ENCODE measurements at regions not wholly inside any gene's neighbourhood (a gene's known extent, or its start where the extent isn't known, plus 50 kb on each side); places are given as distances from the start of the nearest gene placed in this dataset.
"Not testable (repeated sequence)": the region's sequence is repeated elsewhere in the genome, so short reads cannot be mapped to it uniquely, and the experiment has no call there.

DNA sequence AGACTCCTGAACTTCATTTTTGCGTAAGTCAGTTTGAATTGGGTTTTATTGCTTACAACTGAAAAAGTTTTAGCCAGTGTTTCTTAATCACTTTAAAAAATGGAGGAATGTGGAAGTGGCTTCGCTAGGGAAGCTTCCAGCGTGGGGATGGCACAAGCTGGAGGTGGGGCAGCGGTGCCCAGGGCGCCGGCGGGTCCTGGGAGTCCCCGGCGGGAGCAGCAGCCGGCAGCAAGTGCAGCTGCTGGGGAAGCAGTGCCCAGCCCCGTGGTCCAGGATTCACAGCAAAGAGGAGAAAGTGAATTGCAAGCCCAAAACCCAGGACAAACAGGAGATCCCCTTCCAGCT lies 301.8 kb upstream of the PROK2 start:
- DNase-seq (ENCODE audit: low read depth in 2 of 2), result no peak

DNA sequence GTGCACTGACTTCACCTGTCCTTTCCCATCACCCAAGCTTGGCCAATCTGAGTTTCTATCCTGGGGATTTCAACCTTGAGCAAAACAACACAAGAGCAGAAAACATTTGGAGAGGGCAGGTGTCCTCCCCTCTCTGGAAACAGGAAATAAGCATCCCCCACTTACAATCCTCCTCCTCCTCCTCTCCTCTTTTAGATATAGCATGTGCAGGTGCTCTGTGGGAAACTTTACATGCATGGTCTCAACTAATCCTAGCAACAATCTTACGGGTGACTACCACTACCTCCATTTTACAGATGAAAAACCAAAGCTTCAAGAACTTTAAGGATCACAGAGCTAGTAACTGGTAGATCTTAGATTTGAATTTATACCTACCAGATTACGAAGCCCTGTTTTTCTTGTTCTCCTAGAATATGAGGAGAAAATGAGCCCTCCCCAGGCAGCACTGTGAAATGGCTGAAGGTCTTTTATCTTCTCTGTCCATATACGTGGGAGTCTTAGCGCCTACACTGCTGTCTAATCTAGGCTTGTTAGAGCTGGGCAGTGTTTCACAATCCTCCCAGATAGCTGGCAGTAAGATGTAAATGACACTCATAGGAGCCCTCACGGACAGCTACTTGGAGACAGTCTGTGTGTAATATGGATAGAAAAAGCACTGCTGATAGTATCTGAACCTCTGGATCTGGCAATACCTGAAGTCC lies 301.2 kb upstream of the PROK2 start:
- no peak for DNase-seq (ENCODE audit: low read depth in 2 of 2)

DNA sequence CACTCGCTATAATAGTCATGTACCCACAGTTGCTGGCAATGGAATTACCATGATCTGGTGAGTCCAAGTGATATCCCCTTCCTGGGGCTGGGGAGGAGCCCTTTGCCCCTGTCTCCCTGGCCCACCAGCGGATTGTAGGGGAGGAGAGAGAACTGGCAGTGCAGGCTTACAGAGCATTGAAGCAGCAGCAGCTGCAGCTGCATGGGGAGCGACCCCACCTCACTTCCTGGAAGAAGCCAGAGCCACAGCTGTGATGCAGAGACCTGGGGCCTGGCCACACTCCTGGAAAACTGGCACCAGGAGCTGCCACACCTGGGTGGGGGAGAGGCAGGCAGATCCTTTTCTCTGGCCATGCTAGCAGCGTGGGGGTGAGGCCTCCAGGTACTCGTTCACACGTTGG lies 300.1 kb upstream of the PROK2 start:
- DNase-seq (ENCODE audit: low read depth in 2 of 2), result no peak

DNA sequence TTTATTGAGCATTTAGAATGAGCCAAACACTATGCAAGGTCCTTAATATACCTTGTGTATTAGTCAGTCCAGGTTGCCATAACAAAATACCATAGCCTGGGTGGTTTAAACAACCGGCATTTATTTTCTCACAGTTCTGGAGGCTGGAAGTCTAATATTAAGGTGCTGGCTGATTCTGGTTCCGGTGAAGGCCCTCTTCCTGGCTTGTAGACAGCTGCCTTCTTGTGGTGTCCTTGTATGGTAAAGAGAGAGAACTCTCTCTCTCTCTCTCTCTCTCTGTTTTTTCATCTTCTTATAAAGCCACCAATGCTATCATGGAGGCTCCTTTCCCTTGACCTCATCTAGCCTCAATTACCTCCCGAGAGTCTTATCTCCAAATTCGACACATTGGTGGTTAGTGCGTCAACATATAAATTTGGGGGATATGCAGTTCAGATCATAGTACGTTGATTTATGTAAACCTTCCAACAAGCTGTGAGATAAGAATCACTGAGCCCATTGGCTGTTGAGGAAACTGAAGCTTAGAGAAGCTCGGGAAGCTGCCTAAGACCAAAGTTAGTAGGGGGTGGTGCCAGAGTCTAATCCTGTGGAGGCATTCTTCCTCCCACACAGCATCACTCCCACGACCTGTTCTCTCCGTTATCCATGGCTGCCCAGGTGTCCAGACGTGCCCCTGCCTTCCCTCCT lies 298.0 kb upstream of the PROK2 start:
- DNase-seq (ENCODE audit: low read depth in 2 of 2), result no peak

DNA sequence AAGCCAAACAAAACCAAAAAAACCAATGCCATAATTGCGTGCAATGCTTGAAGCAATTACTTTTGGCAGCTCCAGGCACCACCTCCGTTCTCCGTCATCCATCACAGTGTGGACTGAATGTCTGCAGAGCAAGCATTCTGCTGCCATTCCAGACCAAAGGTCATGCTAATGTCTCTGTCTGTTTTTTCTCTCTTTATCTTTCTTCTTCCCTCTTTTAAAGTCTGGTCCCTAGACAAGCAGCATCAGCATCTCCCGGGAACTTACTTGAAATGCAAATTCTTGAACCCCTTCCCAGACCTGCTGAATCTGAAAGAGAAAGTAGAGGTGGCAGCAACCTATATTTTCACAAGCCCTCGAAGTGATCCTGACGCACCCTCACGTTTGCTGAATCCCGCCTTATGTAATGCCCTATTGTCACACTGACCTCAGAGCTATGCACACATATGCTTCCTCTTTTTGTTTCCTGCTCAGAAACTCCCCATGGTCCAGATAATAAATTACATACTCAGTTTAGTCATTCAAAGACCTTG lies 297.3 kb upstream of the PROK2 start:
- DNase-seq (ENCODE audit: low read depth in 2 of 2), result no peak

DNA sequence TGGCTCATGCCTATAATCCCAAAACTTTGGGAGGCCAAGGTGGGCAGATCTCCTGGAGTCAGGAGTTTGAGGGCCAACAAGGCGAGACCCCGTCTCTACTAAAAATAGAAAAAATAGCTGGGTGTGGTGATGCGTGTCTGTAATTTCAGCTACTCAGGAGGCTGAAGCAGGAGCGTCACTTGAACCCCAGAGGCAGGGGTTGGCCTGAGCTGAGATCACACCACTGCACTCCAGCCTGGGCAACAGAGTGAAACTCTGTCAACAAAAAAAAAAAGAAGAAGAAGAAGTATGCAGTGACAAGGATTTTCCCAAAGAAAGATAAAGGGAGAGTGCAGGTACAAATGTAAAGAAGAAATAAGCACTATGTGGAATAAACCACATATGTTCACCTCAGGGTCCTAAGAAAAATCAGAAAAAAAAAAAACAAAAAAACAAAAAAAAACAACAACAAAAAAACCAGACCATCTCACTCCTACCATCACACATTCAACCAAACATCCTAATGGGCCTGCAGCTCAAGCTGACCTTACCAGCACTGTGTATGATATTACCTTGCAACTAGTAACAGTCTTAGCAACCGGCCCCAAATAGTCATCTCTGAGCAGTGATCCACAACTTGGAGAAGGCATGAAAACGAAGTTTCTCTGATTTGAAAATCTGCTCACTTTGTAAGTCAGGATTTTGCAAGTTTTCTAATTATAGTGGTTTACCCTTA lies 296.7 kb upstream of the PROK2 start:
- DNase-seq (ENCODE audit: low read depth in 2 of 2), result no peak

DNA sequence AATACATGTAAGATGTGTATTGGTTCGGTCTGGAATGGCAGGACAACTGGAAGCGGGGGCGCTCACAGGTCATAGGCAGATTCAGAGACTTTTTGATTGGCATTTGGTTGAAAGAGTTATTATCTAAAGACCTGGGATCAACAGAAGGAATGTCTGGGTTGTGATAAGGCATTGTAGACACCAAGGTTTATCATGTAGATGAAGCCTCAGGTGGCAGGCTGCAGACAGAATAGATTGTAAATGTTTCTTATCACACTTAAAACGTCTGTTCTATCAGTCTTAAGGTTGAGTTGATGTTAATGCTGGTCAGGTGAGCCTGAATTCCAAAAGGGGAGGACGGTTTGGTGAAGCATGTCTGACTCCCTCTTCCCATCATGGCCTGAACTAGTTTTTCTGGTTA lies 295.9 kb upstream of the PROK2 start:
- no peak for DNase-seq (ENCODE audit: low read depth in 2 of 2)

DNA sequence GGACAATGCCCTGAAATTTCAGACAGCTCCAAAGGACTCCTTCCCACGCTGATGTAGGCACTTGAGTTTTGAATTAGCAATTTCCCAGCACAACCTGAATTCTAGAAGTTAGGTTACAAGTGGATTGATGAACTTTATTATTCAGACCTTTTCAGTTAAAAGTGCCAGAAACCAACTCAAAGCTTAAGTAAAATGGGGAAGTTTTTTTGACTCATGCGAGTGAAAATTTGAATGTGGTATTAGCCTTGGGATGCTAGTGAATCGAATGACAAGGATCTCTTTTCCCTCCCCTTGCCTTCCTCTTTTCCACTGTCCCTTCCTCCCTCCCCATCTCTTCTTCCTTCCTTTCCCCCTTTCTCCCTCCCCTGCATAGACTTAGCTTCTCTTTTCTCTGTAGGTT lies 295.1 kb upstream of the PROK2 start:
- DNase-seq (ENCODE audit: low read depth in 2 of 2), result no peak

DNA sequence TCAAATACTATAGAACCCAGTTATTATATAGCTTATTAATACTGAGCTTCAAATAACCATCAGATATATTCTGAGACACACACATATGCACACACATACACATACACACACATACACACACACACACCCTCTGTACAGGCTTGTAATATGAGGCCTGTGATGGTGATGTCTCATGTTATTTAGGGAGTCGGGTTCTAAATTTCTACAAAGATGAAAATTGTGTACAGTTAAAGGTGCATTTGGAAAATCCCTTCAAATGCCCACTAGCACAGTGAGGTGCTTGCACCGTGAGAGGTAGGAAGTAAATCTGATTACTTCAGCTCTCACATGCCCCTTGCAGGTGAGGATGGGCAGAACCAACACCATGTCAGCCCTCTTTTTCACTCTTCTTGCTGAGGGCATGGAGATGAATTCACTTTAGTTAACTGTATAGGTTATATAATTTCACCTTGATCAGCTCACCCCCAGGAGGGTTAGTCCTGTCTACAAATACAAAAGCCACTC lies 294.5 kb upstream of the PROK2 start:
- DNase-seq (ENCODE audit: low read depth in 2 of 2), result no peak

DNA sequence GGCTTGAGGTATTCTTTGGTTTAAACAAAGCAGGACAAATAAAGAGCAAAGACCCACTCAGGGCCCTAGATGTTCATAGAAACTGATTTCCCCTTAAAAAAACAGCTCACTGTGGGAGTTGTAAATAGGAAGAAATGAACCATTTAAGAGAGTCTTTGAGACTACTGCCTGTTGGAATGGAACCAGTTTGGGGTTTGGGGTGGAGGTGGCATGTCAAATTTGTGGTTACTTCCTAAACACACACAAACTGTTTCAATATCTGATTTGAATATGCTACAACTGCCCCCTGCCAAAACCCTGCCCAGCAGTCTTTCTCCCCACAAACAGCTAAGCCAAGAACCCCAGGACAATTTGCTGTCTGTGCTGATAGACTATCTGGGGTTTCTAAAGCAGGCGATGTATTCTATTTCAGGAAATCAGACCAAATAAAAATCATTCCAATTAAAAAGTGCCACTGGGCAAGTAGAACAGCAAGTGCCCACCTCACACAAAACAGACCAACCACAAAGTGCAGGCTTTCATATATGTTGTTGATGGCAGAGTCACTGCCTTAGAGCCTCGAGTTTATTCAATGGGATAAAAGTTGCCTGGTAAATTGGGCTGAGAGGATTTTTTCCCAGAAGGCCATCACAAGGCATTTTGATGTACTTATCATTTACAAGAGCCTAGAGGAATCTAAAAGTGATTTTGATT lies 293.9 kb upstream of the PROK2 start:
- DNase-seq (ENCODE audit: low read depth in 2 of 2), result no peak

DNA sequence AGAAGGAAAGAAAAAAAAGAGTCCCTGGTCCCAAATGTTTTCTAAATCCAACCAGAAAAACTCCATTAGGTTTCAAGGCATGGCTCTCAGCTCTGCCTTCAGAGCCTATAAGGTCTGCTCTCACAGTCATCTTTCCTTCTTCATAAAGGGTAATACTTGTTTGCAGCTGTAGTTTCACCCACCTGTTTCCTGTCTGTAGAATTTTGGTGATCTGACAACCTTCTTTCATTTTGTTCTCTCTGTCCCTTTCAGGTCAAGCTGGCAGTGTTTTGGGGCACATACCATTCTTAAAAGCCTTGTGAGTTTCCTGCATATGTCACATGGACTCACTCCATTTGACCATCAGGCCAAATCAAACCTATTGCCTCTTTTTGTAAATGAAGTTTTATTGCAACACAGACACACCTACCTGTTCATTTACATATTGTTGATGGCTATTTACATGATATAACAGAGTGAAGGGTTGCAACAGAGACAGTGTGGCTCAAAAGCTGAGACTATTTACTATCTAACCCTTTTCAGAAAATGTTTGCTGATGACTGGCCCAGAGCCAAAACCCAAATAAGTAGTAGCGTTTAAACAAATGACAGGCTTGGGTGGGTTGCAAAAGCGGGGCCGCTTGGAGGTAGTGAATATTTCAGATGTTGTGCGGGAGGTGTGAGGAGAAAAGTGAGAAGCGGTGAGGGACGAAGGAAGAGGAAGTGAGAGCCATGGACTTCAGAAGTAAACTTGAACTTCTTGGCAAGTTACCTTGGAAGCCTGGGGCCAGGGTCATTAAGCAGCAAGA lies 292.7 kb upstream of the PROK2 start:
- no peak for DNase-seq (ENCODE audit: low read depth in 2 of 2)

DNA sequence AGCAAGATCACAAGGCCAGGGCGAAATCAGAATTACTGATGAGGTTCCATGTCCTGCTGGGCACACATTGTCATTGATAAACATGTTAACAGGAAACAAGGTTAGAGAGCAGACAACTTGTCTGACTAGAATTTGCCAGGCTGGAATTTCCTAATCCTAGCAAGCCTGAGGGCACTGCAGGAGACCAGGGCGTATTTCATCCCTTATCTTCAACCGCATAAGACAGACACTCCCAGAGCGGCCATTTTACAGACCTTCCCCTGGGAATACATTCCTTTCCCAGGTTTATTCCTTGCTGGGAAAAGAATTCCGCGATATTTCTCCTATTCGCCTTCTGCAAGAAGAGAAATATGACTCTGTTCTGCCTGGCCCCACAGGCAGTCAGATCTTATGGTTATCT lies 290.9 kb upstream of the PROK2 start:
- not testable (repeated sequence) for DNase-seq (ENCODE audit: low read depth in 2 of 2)

DNA sequence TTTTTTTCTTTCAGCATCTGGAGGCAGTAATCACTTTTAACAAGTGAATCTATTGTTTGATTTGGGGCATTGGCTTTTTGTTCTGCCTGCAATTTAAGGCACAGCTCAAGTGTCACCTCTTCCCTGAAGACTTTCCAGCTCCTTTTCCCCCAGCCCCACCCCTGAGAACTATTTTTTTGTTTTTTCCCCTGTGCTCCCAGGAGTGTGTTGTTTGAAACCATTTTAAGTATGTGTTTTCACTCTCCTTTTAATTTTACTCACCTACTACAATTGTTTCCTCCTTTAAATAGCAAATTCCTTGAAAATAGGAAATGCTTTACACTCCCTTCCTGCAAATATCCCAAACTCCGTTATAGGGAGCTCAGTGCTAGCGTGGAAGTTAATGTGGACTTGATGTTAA lies 286.7 kb upstream of the PROK2 start:
- DNase-seq (ENCODE audit: low read depth in 2 of 2), result no peak

DNA sequence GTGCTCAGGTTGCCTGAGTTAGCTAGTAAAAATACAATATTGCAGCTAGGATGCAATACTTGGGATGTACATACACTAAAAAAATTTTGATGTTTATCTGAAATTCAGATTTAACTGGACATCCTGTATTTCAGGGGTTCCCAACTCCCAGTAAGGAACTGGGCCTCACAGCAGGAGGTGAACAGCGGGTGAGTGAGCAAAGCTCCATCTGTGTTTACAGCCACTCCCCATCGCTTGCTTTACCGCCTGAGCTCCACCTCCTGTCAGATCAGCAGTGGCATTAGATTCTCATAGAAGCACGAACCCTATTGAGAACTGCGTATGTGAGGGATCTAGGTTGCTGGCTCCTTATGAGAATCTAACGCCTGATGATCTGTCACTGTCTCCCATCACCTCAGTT lies 285.1 kb upstream of the PROK2 start:
- no peak for DNase-seq (ENCODE audit: low read depth in 2 of 2)

DNA sequence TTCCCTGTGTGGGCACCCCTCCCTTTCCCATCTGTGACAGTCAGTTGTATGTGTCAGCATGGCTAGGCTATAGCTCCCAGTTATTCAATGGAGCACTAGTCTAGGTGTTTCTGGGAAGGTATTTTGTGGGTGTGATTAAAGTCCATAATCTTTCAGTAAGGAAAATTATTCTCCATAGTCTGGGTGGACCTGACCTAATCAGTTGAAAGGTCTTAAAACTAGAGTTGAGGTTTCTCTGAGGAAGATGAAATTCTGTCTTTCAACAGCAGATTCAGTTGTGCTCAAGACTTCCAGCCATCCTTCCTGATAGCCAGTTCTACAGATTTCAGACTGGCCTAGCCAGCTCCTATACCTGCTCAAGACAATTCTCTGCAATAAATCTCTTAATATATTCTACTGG lies 284.6 kb upstream of the PROK2 start:
- DNase-seq (ENCODE audit: low read depth in 2 of 2), result no peak

DNA sequence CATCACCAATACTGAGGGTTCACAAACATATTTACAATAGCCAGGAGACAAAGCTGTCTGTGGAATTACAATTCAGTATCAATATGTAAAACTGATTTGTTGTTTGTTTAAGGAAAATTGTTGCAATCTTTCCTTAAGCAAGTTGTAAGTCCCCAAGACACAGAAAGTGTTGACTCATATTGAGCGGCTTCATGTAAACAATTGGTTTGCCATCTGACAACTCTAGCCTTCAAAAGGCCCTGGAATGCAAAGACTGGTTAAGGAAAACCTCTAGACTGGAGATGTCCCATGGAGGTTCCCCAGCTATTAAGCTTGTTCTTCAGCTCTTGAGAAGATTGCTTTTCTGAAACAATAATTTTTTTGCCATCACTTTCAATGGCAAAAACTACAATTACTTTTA lies 283.7 kb upstream of the PROK2 start:
- no peak for DNase-seq (ENCODE audit: low read depth in 2 of 2)

DNA sequence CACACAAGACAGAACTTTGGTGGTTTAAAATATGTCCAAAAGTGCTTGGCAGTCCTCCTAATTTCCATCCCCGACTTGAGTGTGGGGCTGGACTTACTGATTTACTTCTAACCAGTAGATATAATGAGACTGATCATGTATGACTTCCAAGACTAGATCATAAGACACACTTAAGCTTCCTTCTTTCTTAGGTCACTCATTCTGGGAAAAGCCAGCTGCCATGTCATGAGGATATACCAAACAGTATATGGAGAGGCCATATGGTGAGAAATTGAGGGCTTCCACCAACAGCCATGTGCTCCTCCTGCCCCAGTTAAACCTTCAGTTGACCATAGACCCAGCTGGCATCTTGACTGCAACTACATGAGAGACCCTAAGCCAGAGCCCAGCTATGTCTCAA lies 282.8 kb upstream of the PROK2 start:
- no peak for DNase-seq (ENCODE audit: low read depth in 2 of 2)

DNA sequence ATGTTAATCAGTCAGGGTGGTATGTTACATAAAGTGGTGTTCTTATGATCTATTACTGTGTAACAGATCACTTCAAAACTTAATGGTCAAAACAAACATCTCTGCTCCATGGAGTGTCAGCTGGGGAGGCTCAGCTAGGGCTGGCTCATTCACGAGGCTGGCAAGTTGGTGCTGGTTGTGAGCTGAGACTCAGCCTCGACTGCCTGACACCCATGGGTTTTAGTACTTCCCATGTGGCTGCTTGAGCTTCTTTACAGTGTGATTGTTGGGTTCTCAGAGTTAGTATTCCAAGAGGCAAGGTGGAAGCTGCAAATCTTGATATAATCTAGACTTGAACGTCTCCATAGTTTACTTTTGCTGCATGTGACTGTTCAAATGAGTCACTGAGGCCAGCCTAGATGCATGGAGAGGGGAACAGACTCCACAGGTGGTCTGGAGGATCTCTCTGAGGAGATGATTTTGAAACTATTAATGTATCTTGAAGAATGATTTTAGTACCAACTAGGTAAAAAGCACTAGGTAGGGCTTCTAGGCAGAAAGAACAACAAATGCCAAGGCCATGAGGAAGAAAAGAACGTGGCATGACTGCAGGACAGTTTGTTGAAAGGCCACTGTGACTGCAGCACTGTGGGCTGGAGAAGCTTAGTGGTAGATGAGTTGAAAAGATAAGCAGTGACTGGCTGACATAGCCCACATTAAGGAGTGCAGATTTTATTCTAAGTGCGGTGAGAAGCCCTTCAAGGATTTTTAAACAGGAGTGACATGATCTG lies 281.1 kb upstream of the PROK2 start:
- DNase-seq (ENCODE audit: low read depth in 2 of 2), result no peak

DNA sequence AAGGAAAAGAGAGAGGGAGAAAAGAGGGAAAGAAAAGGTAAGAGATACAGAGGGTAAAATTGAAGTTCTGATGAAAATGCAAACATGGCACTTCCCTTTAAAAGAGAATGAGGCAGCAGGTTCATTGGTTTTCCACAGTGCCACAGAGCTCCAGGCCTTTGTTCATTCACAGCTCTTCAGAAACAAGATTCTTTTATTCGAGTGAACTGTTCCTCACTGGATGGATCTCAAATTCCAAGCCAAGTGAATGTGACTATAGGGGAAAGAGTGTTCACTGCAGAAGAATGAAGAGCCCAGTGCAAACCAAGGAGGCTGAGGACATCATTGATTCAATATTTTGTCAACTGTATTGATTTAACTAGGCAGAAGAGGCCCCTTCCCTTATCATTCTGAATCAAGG lies 280.3 kb upstream of the PROK2 start:
- DNase-seq (ENCODE audit: low read depth in 2 of 2), result no peak

DNA sequence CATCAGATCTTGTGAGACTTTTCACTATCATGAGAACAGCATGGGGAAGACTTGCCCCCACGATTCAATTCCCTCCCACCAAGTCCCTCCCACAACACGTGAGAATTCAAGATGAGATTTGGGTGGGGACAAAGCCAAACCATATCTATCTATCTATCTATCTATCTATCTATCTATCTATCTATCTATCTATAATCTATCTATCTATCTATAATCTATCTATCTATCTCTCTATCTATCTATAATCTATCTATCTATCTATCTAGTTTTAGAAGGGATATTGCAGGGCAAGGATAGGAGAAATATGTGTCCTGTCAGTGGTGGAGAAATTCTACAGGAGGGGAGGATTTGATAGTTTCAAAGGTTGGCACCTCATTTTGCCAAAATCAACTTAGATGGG lies 279.8 kb upstream of the PROK2 start:
- DNase-seq (ENCODE audit: low read depth in 2 of 2), result not testable (repeated sequence)

DNA sequence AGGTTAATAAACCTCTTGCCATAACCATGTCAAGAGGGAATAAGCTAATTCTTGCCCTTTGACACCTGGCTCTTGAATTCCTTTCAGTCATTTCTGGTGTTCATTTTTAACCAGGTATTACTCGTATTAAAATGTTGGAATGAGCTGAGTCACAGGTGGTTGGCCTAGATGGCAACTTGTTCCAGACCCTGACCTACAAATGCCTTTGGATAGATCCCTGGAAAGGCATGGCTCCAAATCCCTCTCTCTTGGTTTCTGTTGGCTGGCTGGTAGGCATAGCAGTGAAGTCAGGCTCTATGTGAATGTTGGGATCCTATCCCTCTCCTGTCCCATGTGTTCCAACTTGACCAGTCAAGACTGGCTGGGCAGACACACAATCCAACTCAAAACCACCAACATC lies 277.1 kb upstream of the PROK2 start:
- DNase-seq (ENCODE audit: low read depth in 2 of 2), result no peak
